Esophagus muscularis mucosa (tissue), 4 donors: ENCODE measurements at regions not wholly inside any gene's neighbourhood (a gene's known extent, or its start where the extent isn't known, plus 50 kb on each side); places are given as distances from the start of the nearest gene placed in this dataset.
"Not testable (repeated sequence)": the region's sequence is repeated elsewhere in the genome, so short reads cannot be mapped to it uniquely, and the experiment has no call there.

ENCODE experiments used
- DNase-seq: peaks from one replicate; pipeline ENCODE4 v3.0.0-alpha.2; 2017; ENCODE audit errors: extremely low spot score
- H3K27ac ChIP-seq, 4 donors: fragments of 200-600 bp; sonication (generic); replicated peaks in 1 of 4; 1 replicate in 3 of 4; 2 replicates in 1 of 4; pipeline ENCODE4 v1.5.1; 2016 to 2019; ENCODE audit warnings: mild to moderate bottlenecking in 1 of 4
- H3K27me3 ChIP-seq, 4 donors: fragments of 200-600 bp; sonication (generic); one replicate each; pipeline versions ENCODE4 v1.5.1 to v1.6.0; 2016 to 2019
- H3K36me3 ChIP-seq, 4 donors: fragments of 200-600 bp; sonication (generic); one replicate each; pipeline ENCODE4 v1.5.1; 2016 to 2019
- H3K4me1 ChIP-seq, 4 donors: fragments of 200-600 bp; sonication (generic); one replicate each; pipeline ENCODE4 v1.5.1; 2016 to 2019
- H3K4me3 ChIP-seq, 4 donors: fragments of 200-600 bp; sonication (generic); 1 replicate in 2 of 4; 2 replicates in 2 of 4; pipeline ENCODE4 v1.5.1; 2016 to 2019; ENCODE audit warnings: mild to moderate bottlenecking in 4 of 4, moderate library complexity in 1 of 4
- H3K9me3 ChIP-seq, 4 donors: fragments of 200-600 bp; sonication (generic); 1 replicate in 3 of 4; 2 replicates in 1 of 4; pipeline ENCODE4 v1.5.1; 2016 to 2019
- CTCF ChIP-seq, 3 experiments: fragments of 200-600 bp in 2 of 3; fragments of 450-650 bp in 1 of 3; sonication (generic) in 2 of 3; IDR thresholded peaks; one replicate each; pipeline ENCODE4 v1.5.1; 2017 to 2019; ENCODE audit warnings: antibody characterized with exemption in 3 of 3, mild to moderate bottlenecking in 2 of 3, moderate library complexity in 1 of 3
- EP300 ChIP-seq: sonication (generic); formaldehyde crosslinking; IDR thresholded peaks from one replicate; pipeline ENCODE4 v1.6.1; 2017; ENCODE audit warnings: antibody characterized with exemption
- POLR2A ChIP-seq: fragments of 450-650 bp; IDR thresholded peaks from one replicate; pipeline ENCODE4 v1.6.1; 2017; ENCODE audit warnings: antibody characterized with exemption, moderate library complexity, mild to moderate bottlenecking, low read depth
- POLR2AphosphoS5 ChIP-seq, 2 donors: sonication (generic); formaldehyde crosslinking; IDR thresholded peaks; one replicate each; pipeline ENCODE4 v1.6.1; 2017; ENCODE audit warnings: antibody characterized with exemption in 2 of 2
- WGBS: methylation state at CpG from one replicate; pipeline ENCODE4 v1.1.5; 2018; 5-methylcytosine and 5-hydroxymethylcytosine counted together
- intact Hi-C: fragments of 100-400 bp; cut with DNase I; formaldehyde crosslinking; loops from one replicate; pipeline ENCODE4 v1.15.1; 2023

GRCh38 chr5:130759061-130759460 is 406.0 kb downstream of the HINT1 start:
- intact Hi-C loops, result no loop called here
- Histone ChIP-seq H3K27me3 (no peaks in the 10 kb centered on the region), H3K4me3 (no peak overlapping the region), H3K9me3 (no peaks in the 10 kb centered on the region), H3K4me1 (no peaks in the 10 kb centered on the region), H3K36me3 (no peaks in the 10 kb centered on the region), H3K27ac (no peak overlapping the region)
- no peak for TF ChIP-seq POLR2AphosphoS5 (IDR thresholded peaks at IDR 0.05)
- TF ChIP-seq POLR2A, result no peak
- TF ChIP-seq EP300, result no peak
- no peak for TF ChIP-seq CTCF (IDR thresholded peaks at IDR 0.05)
- 63% methylated on average over 3 of the region's 3 CpGs for WGBS
- DNase-seq, result no peak

- TF ChIP-seq POLR2AphosphoS5 (IDR thresholded peaks at IDR 0.05), result no peak
- no peak for TF ChIP-seq EP300
- no peak for TF ChIP-seq CTCF (IDR thresholded peaks at IDR 0.05)
- TF ChIP-seq POLR2A, result no peak
- intact Hi-C loops, result no loop called here
- whole genome bisulfite sequencing, result 91% methylated on average over 2 of the region's 2 CpGs
- Histone ChIP-seq H3K27me3 (no peaks in the 10 kb centered on the region), H3K9me3 (no peaks in the 10 kb centered on the region), H3K36me3 (no peaks in the 10 kb centered on the region), H3K4me3 (no peak overlapping the region), H3K4me1 (no peaks in the 10 kb centered on the region), H3K27ac (no peak overlapping the region)
- DNase-seq, result no peak
Measured at GRCh38 chr5:130747556-130747955, 417.5 kb downstream of the HINT1 start.

- intact Hi-C loops, H3K4me1 ChIP-seq, H3K36me3 ChIP-seq, DNase-seq, H3K27ac ChIP-seq, H3K4me3 ChIP-seq, H3K9me3 ChIP-seq, H3K27me3 ChIP-seq: not testable (repeated sequence)
Measured at GRCh38 chr5:130746641-130747040, 418.4 kb downstream of the HINT1 start.

GRCh38 chr5:130743092-130743491 is 422.0 kb downstream of the HINT1 start:
- Histone ChIP-seq H3K27ac (no peak overlapping the region), H3K9me3 (no peaks in the 10 kb centered on the region), H3K36me3 (no peaks in the 10 kb centered on the region), H3K4me3 (no peak overlapping the region), H3K4me1 (no peaks in the 10 kb centered on the region), H3K27me3 (no peaks in the 10 kb centered on the region)
- 100% methylated on average over 1 of the region's 1 CpG for WGBS
- intact Hi-C loops, result no loop called here
- TF ChIP-seq EP300 (no peak), CTCF (IDR thresholded peaks at IDR 0.05) (no peak), POLR2A (no peak), POLR2AphosphoS5 (IDR thresholded peaks at IDR 0.05) (no peak)
- DNase-seq, result no peak

GRCh38 chr5:130740047-130740569 is 424.9 kb downstream of the HINT1 start:
- 90% methylated on average over 5 of the region's 5 CpGs for WGBS
- no peaks in the 10 kb centered on the region for H3K4me1 ChIP-seq

More at GRCh38 chr5:130740047-130740569, 424.9 kb downstream of the HINT1 start:
- intact Hi-C loops, result no loop called here
- Histone ChIP-seq H3K9me3 (no peaks in the 10 kb centered on the region), H3K27me3 (no peaks in the 10 kb centered on the region), H3K4me3 (no peak overlapping the region), H3K36me3 (no peaks in the 10 kb centered on the region), H3K27ac (no peak overlapping the region)
- no peak for DNase-seq
- TF ChIP-seq EP300, result no peak
- TF ChIP-seq POLR2AphosphoS5 (IDR thresholded peaks at IDR 0.05), result no peak
- no peak for TF ChIP-seq CTCF (IDR thresholded peaks at IDR 0.05)
- no peak for TF ChIP-seq POLR2A
